WTC11 (cell line): ENCODE measurements at regions not wholly inside any gene's neighbourhood (a gene's known extent, or its start where the extent isn't known, plus 50 kb on each side); places are given as distances from the start of the nearest gene placed in this dataset.

Source experiments
- CREB1 ChIP-seq: sonication (generic); formaldehyde crosslinking; IDR thresholded peaks from 2 replicates; pipeline ENCODE4 v1.8.0; 2023; ENCODE audit warnings: mild to moderate bottlenecking, missing genetic modification reagents
- CTCF ChIP-seq: fragments of 200-600 bp; IDR thresholded peaks from 2 replicates; pipeline ENCODE4 v1.8.0; 2022; ENCODE audit warnings: antibody characterized with exemption
- E2F5 ChIP-seq: sonication (generic); formaldehyde crosslinking; IDR thresholded peaks from 2 replicates; pipeline ENCODE4 v1.8.1; 2022; ENCODE audit warnings: mild to moderate bottlenecking, moderate library complexity, missing genetic modification reagents
- ESRRA ChIP-seq: sonication (generic); formaldehyde crosslinking; IDR thresholded peaks from 2 replicates; pipeline ENCODE4 v1.8.1; 2022; ENCODE audit warnings: mild to moderate bottlenecking, missing genetic modification reagents, borderline replicate concordance
- MAX ChIP-seq: sonication (generic); formaldehyde crosslinking; IDR thresholded peaks from 2 replicates; pipeline ENCODE4 v1.8.0; 2022; ENCODE audit warnings: mild to moderate bottlenecking, missing genetic modification reagents
- MLX ChIP-seq: sonication (generic); formaldehyde crosslinking; IDR thresholded peaks from 2 replicates; pipeline ENCODE4 v1.8.1; 2023; ENCODE audit warnings: mild to moderate bottlenecking, missing genetic modification reagents, moderate library complexity
- NR3C1 ChIP-seq: sonication (generic); formaldehyde crosslinking; conservative IDR thresholded peaks from 2 replicates; pipeline ENCODE4 v1.8.1; 2023; ENCODE audit warnings: low read depth, mild to moderate bottlenecking, missing genetic modification reagents
- PRDM15 ChIP-seq: sonication (generic); formaldehyde crosslinking; IDR thresholded peaks from 2 replicates; pipeline ENCODE4 v1.8.0; 2022; ENCODE audit warnings: missing genetic modification reagents
- SP1 ChIP-seq: sonication (generic); formaldehyde crosslinking; conservative IDR thresholded peaks from 2 replicates; pipeline ENCODE4 v1.8.1; 2022; ENCODE audit warnings: missing genetic modification reagents
- ZNF263 ChIP-seq: sonication (generic); formaldehyde crosslinking; IDR thresholded peaks from 2 replicates; pipeline ENCODE4 v1.8.1; 2022; ENCODE audit warnings: low read depth, mild to moderate bottlenecking, moderate library complexity, missing genetic modification reagents
- ZNF423 ChIP-seq: fragments of 250-450 bp; sonication (Bioruptor Pico); IDR thresholded peaks from 2 replicates; pipeline ENCODE4 v2.1.2; 2022; ENCODE audit warnings: mild to moderate bottlenecking, moderate library complexity

- no peak for TF ChIP-seq NR3C1
- TF ChIP-seq E2F5 (CRISPR knock-in tag), result no peak
- no peak for TF ChIP-seq CTCF
- TF ChIP-seq ZNF263 (CRISPR knock-in tag), result no peak
- TF ChIP-seq MLX (CRISPR knock-in tag), result no peak
- no peak for TF ChIP-seq ZNF423 (CRISPR knock-in tag)
- TF ChIP-seq SP1 (CRISPR knock-in tag), result no peak
- no peak for TF ChIP-seq MAX (CRISPR knock-in tag)
- no peak for TF ChIP-seq PRDM15 (CRISPR knock-in tag)
- no peak for TF ChIP-seq ESRRA (CRISPR knock-in tag)
- no peak for TF ChIP-seq CREB1 (CRISPR knock-in tag)
These were observed 121.6 kb upstream of the ROPN1 start for GRCh38 chr3:124113485-124113884.
